ENCODE measurements at regions not wholly inside any gene's neighbourhood (a gene's known extent, or its start where the extent isn't known, plus 50 kb on each side); places are given as distances from the start of the nearest gene placed in this dataset.

- DNase-seq (ENCODE audit: low read depth), result no peak
Observed at GRCh38 chr6:43848671-43849391, 78.8 kb downstream of the VEGFA start.

DNA sequence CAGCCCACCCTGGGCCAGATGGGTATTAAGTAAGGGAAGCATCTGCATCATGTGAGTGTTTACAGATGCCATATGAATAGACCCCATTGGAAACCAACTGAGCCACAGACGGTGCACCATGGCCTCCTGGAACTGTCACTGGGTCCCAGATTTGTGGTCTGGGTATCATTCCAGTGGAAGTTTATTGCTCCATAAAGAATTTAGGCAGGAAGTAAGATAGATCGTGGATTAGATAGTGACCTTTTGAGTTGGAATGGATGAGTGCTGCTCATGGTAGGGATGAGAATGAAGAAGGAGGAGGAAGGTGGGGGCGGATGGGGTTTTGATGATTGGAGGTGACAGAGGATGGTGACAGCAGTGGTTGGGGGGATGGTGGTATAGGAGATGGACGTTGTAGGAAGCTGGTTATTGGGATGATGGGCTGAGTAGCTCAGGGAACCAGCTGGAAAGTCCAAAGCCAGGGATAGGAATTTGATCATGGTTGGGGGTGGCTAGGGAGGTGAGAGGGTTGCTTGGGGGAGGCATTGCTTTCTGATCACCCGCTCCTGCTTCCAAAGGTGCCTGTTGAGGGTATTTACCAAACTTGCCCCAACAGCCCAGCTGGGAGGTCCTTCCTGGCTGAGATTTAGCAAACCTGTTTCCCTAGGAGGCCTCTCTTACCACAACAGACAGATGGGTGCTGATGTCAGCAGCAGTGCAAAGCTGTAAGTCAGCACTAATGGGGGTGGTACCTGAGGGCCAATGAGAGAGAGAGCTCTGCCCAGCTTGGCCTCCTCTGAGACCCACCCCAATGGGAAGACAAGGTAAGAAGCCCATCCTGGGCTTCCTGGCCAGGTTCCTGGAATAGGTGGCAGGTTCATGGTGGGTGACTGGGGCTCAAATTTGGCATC lies 78.0 kb downstream of the VEGFA start:
- DNase-seq (ENCODE audit: low read depth), result no peak

GRCh38 chr6:43846556-43846955 lies 76.5 kb downstream of the VEGFA start:
- no peak for DNase-seq (ENCODE audit: low read depth)

- no peak for DNase-seq (ENCODE audit: low read depth)
Observed at GRCh38 chr6:43845646-43846045, 75.6 kb downstream of the VEGFA start.

GRCh38 chr6:43843669-43844171 lies 73.7 kb downstream of the VEGFA start:
- DNase-seq (ENCODE audit: low read depth), result no peak

- DNase-seq (ENCODE audit: low read depth), result no peak
Observed at GRCh38 chr6:43843097-43843645, 73.2 kb downstream of the VEGFA start.

GRCh38 chr6:43842231-43842794 lies 72.3 kb downstream of the VEGFA start:
- no peak for DNase-seq (ENCODE audit: low read depth)

DNA sequence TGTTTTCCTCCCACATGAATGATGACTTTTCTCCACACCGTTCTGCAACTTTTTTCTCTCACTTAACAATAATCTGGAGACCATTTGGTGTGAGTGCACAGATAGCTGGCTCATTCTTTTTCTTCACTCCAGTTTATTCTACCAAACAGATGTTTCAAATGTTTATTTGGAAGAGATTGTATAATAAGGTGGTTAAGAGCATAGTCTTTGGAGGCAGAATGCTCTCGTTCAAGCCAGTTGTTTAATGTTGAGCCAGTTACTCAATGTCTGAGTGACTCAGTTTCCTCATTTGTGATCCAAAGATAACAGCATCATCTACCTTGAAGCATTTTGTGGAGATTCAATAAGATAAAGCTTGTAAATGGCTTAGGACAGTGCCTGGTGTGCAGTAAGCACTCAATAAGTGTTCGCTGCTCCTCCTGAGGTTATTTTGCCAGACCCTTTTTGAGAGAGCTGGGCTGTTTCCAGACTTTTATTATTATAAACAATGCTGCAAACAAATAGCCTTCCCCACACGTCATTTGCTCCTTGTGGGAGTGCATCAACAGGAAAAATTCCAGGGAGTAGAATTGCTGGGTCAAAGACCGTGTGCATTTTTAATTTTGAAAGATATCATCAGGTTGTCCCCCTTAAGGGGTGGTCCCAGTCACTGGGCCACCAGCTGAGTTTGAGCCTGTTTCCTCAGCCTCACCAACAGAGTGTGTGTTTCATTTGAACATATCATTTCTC lies 70.6 kb downstream of the VEGFA start:
- DNase-seq (ENCODE audit: low read depth), result no peak

DNA sequence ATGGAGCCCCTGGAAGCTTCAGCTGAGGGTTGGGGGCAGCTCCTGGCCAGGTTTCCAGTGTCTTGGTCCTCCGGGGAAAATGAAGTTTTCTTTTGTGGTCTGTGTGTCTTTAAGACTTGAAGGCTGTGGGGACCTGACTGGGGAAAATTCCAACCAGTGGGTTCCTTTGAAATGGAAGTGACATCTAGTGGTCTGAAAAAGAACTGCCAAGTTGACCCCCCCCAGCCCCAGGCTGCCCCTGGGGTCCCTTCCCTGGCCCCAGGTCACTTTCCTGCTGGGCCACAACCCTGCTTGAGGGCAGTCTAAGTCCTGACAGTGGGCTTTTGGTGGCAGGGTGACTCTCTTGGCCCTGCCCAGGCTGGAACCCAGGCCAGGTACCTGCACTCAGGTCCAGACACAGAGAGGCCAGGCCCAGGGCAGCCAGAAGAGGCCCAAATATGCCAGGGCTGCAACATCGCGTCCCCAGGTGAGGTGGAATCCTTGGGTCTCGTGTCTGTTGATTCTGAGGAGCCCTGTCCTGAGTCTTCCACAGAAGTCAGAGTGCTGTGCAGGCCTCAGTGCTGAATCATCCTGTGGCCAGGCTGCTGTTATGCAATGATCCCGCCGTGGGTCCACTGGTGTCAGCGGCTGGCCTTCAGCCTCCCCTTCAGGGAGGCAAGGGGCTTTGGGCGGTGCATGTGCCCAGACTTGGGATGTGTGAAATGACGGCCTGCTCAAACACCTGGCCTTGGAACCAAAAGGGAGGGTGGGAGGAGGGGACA lies 68.4 kb downstream of the VEGFA start:
- DNase-seq (ENCODE audit: low read depth), result no peak

GRCh38 chr6:43837507-43837906 lies 67.5 kb downstream of the VEGFA start:
- no peak for DNase-seq (ENCODE audit: low read depth)

DNA sequence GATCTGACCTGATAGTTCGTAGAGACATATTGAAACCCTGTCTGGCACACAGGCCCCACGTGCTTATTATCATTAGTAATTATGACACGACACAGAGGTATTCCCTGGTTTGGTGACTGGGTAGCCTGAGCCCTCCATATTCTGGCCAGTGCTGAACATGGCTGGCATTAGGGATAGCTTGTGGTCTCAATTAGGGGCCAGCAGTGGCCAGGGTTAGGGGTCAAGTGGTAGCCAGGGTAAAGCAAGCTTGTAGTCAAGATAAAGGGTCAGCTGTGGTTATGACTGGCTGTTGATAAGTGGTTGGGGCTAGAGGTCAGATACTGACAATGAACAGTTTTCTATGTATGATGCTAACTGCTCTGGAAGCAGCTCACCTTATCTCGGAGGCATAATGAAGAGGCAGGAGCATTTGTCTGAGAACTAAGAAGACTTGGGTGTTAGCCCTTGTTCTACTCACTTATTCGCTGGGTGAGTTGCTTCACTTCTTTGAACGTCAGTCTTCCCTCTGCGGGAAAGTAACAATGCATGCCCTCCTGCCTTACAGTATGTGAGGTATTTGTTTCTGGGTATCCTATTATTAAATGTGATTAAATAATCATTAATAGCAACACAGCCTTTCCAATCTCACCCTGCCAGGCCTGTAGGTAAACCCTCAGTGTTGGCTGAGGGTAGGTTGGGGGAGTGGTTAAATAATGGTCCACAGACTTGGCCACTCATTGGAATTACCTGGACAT lies 66.7 kb downstream of the VEGFA start:
- no peak for DNase-seq (ENCODE audit: low read depth)
